ENCODE measurements at regions not wholly inside any gene's neighbourhood (a gene's known extent, or its start where the extent isn't known, plus 50 kb on each side); places are given as distances from the start of the nearest gene placed in this dataset.

- no peak overlapping the region for H4K91ac ChIP-seq (ENCODE audit: insufficient read length, low read depth, low read length)
- H3T11ph ChIP-seq (ENCODE audit: low read length) = no peak overlapping the region
- TF ChIP-seq, protein P1, sequence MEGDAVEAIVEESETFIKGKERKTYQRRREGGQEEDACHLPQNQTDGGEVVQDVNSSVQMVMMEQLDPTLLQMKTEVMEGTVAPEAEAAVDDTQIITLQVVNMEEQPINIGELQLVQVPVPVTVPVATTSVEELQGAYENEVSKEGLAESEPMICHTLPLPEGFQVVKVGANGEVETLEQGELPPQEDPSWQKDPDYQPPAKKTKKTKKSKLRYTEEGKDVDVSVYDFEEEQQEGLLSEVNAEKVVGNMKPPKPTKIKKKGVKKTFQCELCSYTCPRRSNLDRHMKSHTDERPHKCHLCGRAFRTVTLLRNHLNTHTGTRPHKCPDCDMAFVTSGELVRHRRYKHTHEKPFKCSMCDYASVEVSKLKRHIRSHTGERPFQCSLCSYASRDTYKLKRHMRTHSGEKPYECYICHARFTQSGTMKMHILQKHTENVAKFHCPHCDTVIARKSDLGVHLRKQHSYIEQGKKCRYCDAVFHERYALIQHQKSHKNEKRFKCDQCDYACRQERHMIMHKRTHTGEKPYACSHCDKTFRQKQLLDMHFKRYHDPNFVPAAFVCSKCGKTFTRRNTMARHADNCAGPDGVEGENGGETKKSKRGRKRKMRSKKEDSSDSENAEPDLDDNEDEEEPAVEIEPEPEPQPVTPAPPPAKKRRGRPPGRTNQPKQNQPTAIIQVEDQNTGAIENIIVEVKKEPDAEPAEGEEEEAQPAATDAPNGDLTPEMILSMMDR (conservative IDR thresholded peaks at IDR 0.05) = no peak
- H2BK20ac ChIP-seq (ENCODE audit: low read depth, low read length, poor library complexity, severe bottlenecking) = no peak overlapping the region
- no peaks in the 10 kb centered on the region for H4K20me1 ChIP-seq (ENCODE audit: control insufficient read depth, insufficient read depth, insufficient read length)
- H3K4me1 ChIP-seq (ENCODE audit: insufficient read depth, low read length) = peaks cover 2% of the 10 kb centered on the region; the same call in 1 of the 2 replicates
- no peaks in the 10 kb centered on the region for H3K9me3 Mint-ChIP-seq
- H2BK15ac ChIP-seq (ENCODE audit: low read depth, low read length) = no peak overlapping the region
- no peak overlapping the region for H2BK12ac ChIP-seq (ENCODE audit: insufficient read length, low read depth, low read length)
- peak overlapping the region; percentile 82 to 97 (median 88); a peak in 5 of 7 replicates for H3K27ac Mint-ChIP-seq
- no peaks in the 10 kb centered on the region for H3K9me3 ChIP-seq (ENCODE audit: control insufficient read depth, low read depth, low read length)
- no peak overlapping the region for H3K14ac ChIP-seq (ENCODE audit: insufficient read depth, low read length)
- no peaks in the 10 kb centered on the region for H3K79me1 ChIP-seq (ENCODE audit: insufficient read depth, low read depth, low read length, poor library complexity, severe bottlenecking)
- H3K23ac ChIP-seq (ENCODE audit: insufficient read length, low read depth, low read length) = no peak overlapping the region
- no peak overlapping the region for H2BK5ac ChIP-seq (ENCODE audit: insufficient read length, low read length)
- no peaks in the 10 kb centered on the region for H3K27me3 ChIP-seq (ENCODE audit: insufficient read depth, low read length)
- no peak overlapping the region for H3K27ac ChIP-seq (ENCODE audit: insufficient read length, low read depth, low read length)
- H3K4me1 Mint-ChIP-seq = peaks cover 13 to 20% of the 10 kb centered on the region in 2 experiments
- H2AK5ac ChIP-seq (ENCODE audit: insufficient read length, low read length) = no peak overlapping the region
- no peak overlapping the region for H3K9ac ChIP-seq (ENCODE audit: extremely low read depth, insufficient read length, low read length)
- no CpG with 5 or more reads among the region's 3 CpGs for WGBS (ENCODE audit: extremely low coverage, insufficient read length, low lambda C conversion rate)
- H4K8ac ChIP-seq (replicated peaks; ENCODE audit: insufficient read length, low read depth, low read length) = no peak overlapping the region
- no peak overlapping the region for H2AFZ ChIP-seq (ENCODE audit: low read length)
- DNase-seq = peak; percentile 71
- no peak overlapping the region for H2BK120ac ChIP-seq (ENCODE audit: low read depth, low read length, poor library complexity, severe bottlenecking)
- no peak overlapping the region for H3K18ac ChIP-seq (ENCODE audit: insufficient read length, low read depth, low read length)
- no peak overlapping the region for H4K5ac ChIP-seq (ENCODE audit: insufficient read length, low read depth, low read length)
- H3K27me3 Mint-ChIP-seq (ENCODE audit: low read depth) = no peaks in the 10 kb centered on the region
- no peaks in the 10 kb centered on the region for H3K36me3 Mint-ChIP-seq (ENCODE audit: insufficient read depth in 1 of 3, low read depth in 3 of 3)
- H3K79me2 ChIP-seq (ENCODE audit: insufficient read depth, low read length) = no peaks in the 10 kb centered on the region
- no peak overlapping the region for H3K56ac ChIP-seq (ENCODE audit: insufficient read length, low read depth, low read length)
- H3K4ac ChIP-seq (ENCODE audit: low read depth, low read length) = no peak overlapping the region
- no peak overlapping the region for H3K4me2 ChIP-seq (ENCODE audit: insufficient read depth, insufficient read length, low read length)
- peak overlapping the region in 1 of 2 experiments; percentile 60; a peak in 2 of 5 replicates for H3K4me3 Mint-ChIP-seq
- no peaks in the 10 kb centered on the region for H3K23me2 ChIP-seq (ENCODE audit: insufficient read length, low read depth, low read length, poor library complexity, severe bottlenecking)
Measured at GRCh38 chr13:86932776-86933334, 738.3 kb upstream of the SLITRK5 start.

Data from H9 (cell line).